K562 (cell line): ENCODE measurements at regions not wholly inside any gene's neighbourhood (a gene's known extent, or its start where the extent isn't known, plus 50 kb on each side); places are given as distances from the start of the nearest gene placed in this dataset.
A peak's percentile ranks its signal among the peaks of the same experiment; 100 is the strongest.

Source experiments
- ATF3 ChIP-seq, 2 experiments: fragments of 450-650 bp in 1 of 2; sonication (generic) in 1 of 2; formaldehyde crosslinking in 1 of 2; IDR thresholded peaks in 1 of 2; conservative IDR thresholded peaks in 1 of 2; 2 replicates each; pipeline versions ENCODE4 v1.6.1 to v1.8.1; 2016 to 2023; ENCODE audit warnings: mild to moderate bottlenecking in 2 of 2, moderate library complexity in 2 of 2, inconsistent platforms in 1 of 2, missing genetic modification reagents in 1 of 2
- DPF2 ChIP-seq: fragments of 450-650 bp; IDR thresholded peaks from 2 replicates; pipeline ENCODE4 v1.6.1; 2016
- E2F3 ChIP-seq: fragments of 250-450 bp; sonication (Bioruptor Pico); IDR thresholded peaks from 2 replicates; pipeline ENCODE4 v1.4.0; 2020; ENCODE audit warnings: mild to moderate bottlenecking
- E2F6 ChIP-seq, 2 experiments: IDR thresholded peaks; 2 replicates each; pipeline ENCODE4 v1.6.1; 2011; ENCODE audit warnings: borderline replicate concordance in 1 of 2, control low read depth in 1 of 2, low read depth in 1 of 2, low read length in 1 of 2, mild to moderate bottlenecking in 1 of 2, mixed read lengths in 1 of 2, moderate library complexity in 1 of 2; ENCODE audit not compliant: insufficient read depth in 1 of 2, insufficient read length in 1 of 2, poor library complexity in 1 of 2, severe bottlenecking in 1 of 2; ENCODE audit errors: extremely low read depth in 1 of 2
- E4F1 ChIP-seq: fragments of 250-450 bp; sonication (Bioruptor Pico); IDR thresholded peaks from 2 replicates; pipeline ENCODE4 v1.5.0; 2021; ENCODE audit warnings: mild to moderate bottlenecking, borderline replicate concordance
- FOXO4 ChIP-seq: fragments of 450-650 bp; formaldehyde crosslinking; IDR thresholded peaks from 2 replicates; pipeline ENCODE4 v1.4.0; 2020; ENCODE audit warnings: mild to moderate bottlenecking, moderate library complexity
- HMG20A ChIP-seq: fragments of 450-650 bp; formaldehyde crosslinking; conservative IDR thresholded peaks from 2 replicates; pipeline ENCODE4 v1.4.0; 2020; ENCODE audit warnings: mild to moderate bottlenecking, mixed read lengths
- HNRNPH1 ChIP-seq: fragments of 200-400 bp; formaldehyde crosslinking; optimal IDR thresholded peaks from 2 replicates; pipeline ENCODE3; 2017; ENCODE audit warnings: low read depth, mild to moderate bottlenecking, low read length, moderate library complexity
- JUND ChIP-seq, 2 experiments: IDR thresholded peaks; 2 replicates in 1 of 2; 3 replicates in 1 of 2; pipeline ENCODE4 v1.6.1; 2011; ENCODE audit warnings: borderline replicate concordance in 2 of 2, low read depth in 2 of 2, low read length in 2 of 2, improper control_type of control experiment in 1 of 2, missing biosample characterization in 1 of 2, missing genetic modification characterization in 1 of 2, missing genetic modification reagents in 1 of 2
- MCM5 ChIP-seq: fragments of 450-650 bp; IDR thresholded peaks from 2 replicates; pipeline ENCODE4 v1.6.1; 2016; ENCODE audit warnings: low read depth
- NR2F6 ChIP-seq: fragments of 450-650 bp; formaldehyde crosslinking; IDR thresholded peaks from 2 replicates; pipeline ENCODE4 v1.4.0; 2020; ENCODE audit warnings: mild to moderate bottlenecking
- PREB ChIP-seq: sonication (generic); formaldehyde crosslinking; IDR thresholded peaks from 2 replicates; pipeline ENCODE4 v1.8.1; 2023; ENCODE audit warnings: mild to moderate bottlenecking, missing genetic modification reagents
- SAFB2 ChIP-seq: fragments of 200-400 bp; formaldehyde crosslinking; IDR thresholded peaks from 2 replicates; pipeline ENCODE4 v1.6.1; 2018; ENCODE audit warnings: borderline replicate concordance, low read length, low read depth, moderate library complexity; ENCODE audit not compliant: severe bottlenecking
- STAT6 ChIP-seq: sonication (generic); formaldehyde crosslinking; IDR thresholded peaks from 2 replicates; pipeline ENCODE4 v1.8.1; 2023; ENCODE audit warnings: mild to moderate bottlenecking, missing genetic modification reagents
- ZC3H11A ChIP-seq: IDR thresholded peaks from 2 replicates; pipeline ENCODE4 v1.6.1; 2012; ENCODE audit warnings: low read depth, low read length, improper control_type of control experiment

GRCh38 chr3:178170698-178171535 is 365.3 kb upstream of the KCNMB2 start (continued):
- TF ChIP-seq E2F6 (IDR thresholded peaks at IDR 0.05; ENCODE audit: borderline replicate concordance in 1 of 2, extremely low read depth in 1 of 2, insufficient read depth in 1 of 2, insufficient read length in 1 of 2, low read depth in 1 of 2, low read length in 1 of 2, poor library complexity in 1 of 2, severe bottlenecking in 1 of 2) (no peak), HMG20A (CRISPR knock-in tag) (no peak), ATF3 (IDR thresholded peaks at IDR 0.05) (peak; percentile 98), ATF3 (CRISPR knock-in tag; conservative IDR thresholded peaks at IDR 0.05) (peak; percentile 89), PREB (CRISPR knock-in tag) (no peak), NR2F6 (no peak), DPF2 (peak; percentile 100), FOXO4 (no peak), STAT6 (CRISPR knock-in tag) (no peak), ZC3H11A (no peak), MCM5 (no peak), JUND (IDR thresholded peaks at IDR 0.05; ENCODE audit: borderline replicate concordance, low read depth, low read length) (peak; percentile 98), JUND (tag; IDR thresholded peaks at IDR 0.05; ENCODE audit: borderline replicate concordance, low read depth, low read length) (peak; percentile 98), E4F1 (CRISPR knock-in tag) (no peak), E2F3 (no peak), HNRNPH1 (no peak), SAFB2 (no peak)
